HEK293 (cell line): ENCODE measurements at regions not wholly inside any gene's neighbourhood (a gene's known extent, or its start where the extent isn't known, plus 50 kb on each side); places are given as distances from the start of the nearest gene placed in this dataset.

ENCODE experiments used
- CTCF ChIA-PET: fragments of 350-600 bp; formaldehyde crosslinking; extraction: SDS; loops from one replicate; lab custom pipeline; 2021; ENCODE audit warnings: antibody characterized with exemption; lab: Yijun Ruan, JAX
- POLR2A ChIA-PET: fragments of 300-600 bp; formaldehyde crosslinking; extraction: SDS; loops from one replicate; lab custom pipeline; 2020; ENCODE audit warnings: antibody characterized with exemption, inconsistent platforms; lab: Yijun Ruan, JAX
- H3K27ac ChIP-seq: fragments of 200-500 bp; sonication (Bioruptor generic); 2 replicates; pipeline ENCODE4 v1.5.1; 2014; ENCODE audit warnings: low read depth, low read length, control low read depth, inconsistent platforms; ENCODE audit errors: extremely low read depth
- H3K36me3 ChIP-seq, 2 experiments: fragments of 200-500 bp in 1 of 2; sonication (Bioruptor generic) in 1 of 2; 1 replicate in 1 of 2; 2 replicates in 1 of 2; pipeline ENCODE4 v1.5.1; 2014 to 2017; ENCODE audit warnings: inconsistent platforms in 2 of 2, low read length in 2 of 2; ENCODE audit not compliant: control insufficient read depth in 2 of 2, insufficient read depth in 1 of 2
- H3K4me1 ChIP-seq: fragments of 200-500 bp; sonication (Bioruptor generic); 2 replicates; pipeline ENCODE4 v1.5.1; 2014; ENCODE audit warnings: mild to moderate bottlenecking, low read length, inconsistent platforms; ENCODE audit not compliant: control insufficient read depth, insufficient read depth
- H3K4me3 ChIP-seq: 2 replicates; pipeline ENCODE4 v1.5.1; 2011; ENCODE audit warnings: low read depth, mild to moderate bottlenecking, control low read depth, low read length, moderate library complexity
- H3K9me3 ChIP-seq: fragments of 200-500 bp; sonication (Bioruptor generic); 2 replicates; pipeline ENCODE4 v1.5.1; 2014; ENCODE audit warnings: low read depth, low read length, inconsistent platforms; ENCODE audit not compliant: control insufficient read depth, insufficient read depth
- BCL11A ChIP-seq: fragments of 450-650 bp; formaldehyde crosslinking; IDR thresholded peaks from 2 replicates; pipeline ENCODE4 v1.5.1; 2016; ENCODE audit warnings: low read depth, missing biosample characterization, missing genetic modification characterization
- CTCF ChIP-seq: fragments of 450-650 bp; formaldehyde crosslinking; IDR thresholded peaks from 2 replicates; pipeline ENCODE4 v1.5.1; 2016; ENCODE audit warnings: missing biosample characterization, missing genetic modification characterization
- HIC1 ChIP-seq: fragments of 450-650 bp; formaldehyde crosslinking; IDR thresholded peaks from 2 replicates; pipeline ENCODE4 v1.5.1; 2016; ENCODE audit warnings: missing biosample characterization, missing genetic modification characterization
- KLF7 ChIP-seq: fragments of 450-650 bp; formaldehyde crosslinking; IDR thresholded peaks from 2 replicates; pipeline ENCODE4 v1.5.1; 2016; ENCODE audit warnings: missing biosample characterization, missing genetic modification characterization, borderline replicate concordance
- PRDM6 ChIP-seq: fragments of 450-650 bp; formaldehyde crosslinking; IDR thresholded peaks from 2 replicates; pipeline ENCODE4 v1.5.1; 2017; ENCODE audit warnings: missing biosample characterization, missing genetic modification characterization
- ZBTB17 ChIP-seq: fragments of 450-650 bp; formaldehyde crosslinking; IDR thresholded peaks from 2 replicates; pipeline ENCODE4 v1.5.1; 2016; ENCODE audit warnings: missing biosample characterization, missing genetic modification characterization
- ZBTB21 ChIP-seq: fragments of 450-650 bp; formaldehyde crosslinking; IDR thresholded peaks from 2 replicates; pipeline ENCODE4 v1.5.1; 2017; ENCODE audit warnings: missing biosample characterization, missing genetic modification characterization
- ZBTB48 ChIP-seq: fragments of 450-650 bp; formaldehyde crosslinking; IDR thresholded peaks from 2 replicates; pipeline ENCODE4 v1.5.1; 2016; ENCODE audit warnings: missing biosample characterization, missing genetic modification characterization
- ZNF132 ChIP-seq: fragments of 450-650 bp; formaldehyde crosslinking; IDR thresholded peaks from 2 replicates; pipeline ENCODE4 v1.5.1; 2017; ENCODE audit warnings: missing biosample characterization, missing genetic modification characterization, borderline replicate concordance
- ZNF239 ChIP-seq: fragments of 450-650 bp; formaldehyde crosslinking; IDR thresholded peaks from 2 replicates; pipeline ENCODE4 v1.5.1; 2016; ENCODE audit warnings: missing biosample characterization, missing genetic modification characterization
- ZNF341 ChIP-seq: fragments of 450-650 bp; formaldehyde crosslinking; IDR thresholded peaks from 2 replicates; pipeline ENCODE4; 2016; ENCODE audit warnings: low read depth, missing biosample characterization, missing genetic modification characterization
- ZNF416 ChIP-seq: fragments of 450-650 bp; formaldehyde crosslinking; IDR thresholded peaks from 2 replicates; pipeline ENCODE4 v1.5.1; 2016; ENCODE audit warnings: missing biosample characterization, missing genetic modification characterization
- ZNF623 ChIP-seq: fragments of 450-650 bp; formaldehyde crosslinking; IDR thresholded peaks from 2 replicates; pipeline ENCODE4 v1.5.1; 2016; ENCODE audit warnings: missing biosample characterization, missing genetic modification characterization
- ZNF654 ChIP-seq: fragments of 450-650 bp; formaldehyde crosslinking; IDR thresholded peaks from 2 replicates; pipeline ENCODE4 v1.5.1; 2016; ENCODE audit warnings: low read depth, missing biosample characterization, missing genetic modification characterization
- ZSCAN16 ChIP-seq: fragments of 450-650 bp; formaldehyde crosslinking; IDR thresholded peaks from 2 replicates; pipeline ENCODE4 v1.5.1; 2016; ENCODE audit warnings: missing biosample characterization, missing genetic modification characterization

GRCh38 chr4:181140037-181140603, 1103.1 kb upstream of the TENM3 start (continued):
- TF ChIP-seq ZNF623 (tag by site-specific recombination) (no peak), HIC1 (no peak), ZBTB48 (tag by site-specific recombination) (no peak), PRDM6 (tag by site-specific recombination) (peak; percentile 84), ZNF341 (tag by site-specific recombination) (peak; percentile 53), ZNF239 (tag by site-specific recombination) (no peak), BCL11A (0 out of 2 replicates have a peak, but pooled peaks have one; percentile 10), ZNF416 (tag by site-specific recombination) (no peak), ZBTB17 (peak; percentile 48)

GRCh38 chr4:181143250-181143854, 1099.8 kb upstream of the TENM3 start:
- Histone ChIP-seq H3K9me3 (no peaks in the 10 kb centered on the region), H3K36me3 (no peaks in the 10 kb centered on the region), H3K4me3 (no peak overlapping the region), H3K27ac (no peak overlapping the region), H3K4me1 (no peaks in the 10 kb centered on the region)
- TF ChIP-seq ZNF239 (tag by site-specific recombination) (no peak), CTCF (peak; percentile 42), ZNF132 (tag by site-specific recombination) (no peak), ZNF654 (tag by site-specific recombination) (peak; percentile 84)
- POLR2A ChIA-PET, result no interaction called here
- CTCF ChIA-PET, result interaction anchor here (0.6 to 4.5 kb wide), 13 partner anchors 9 to 601 kb away, joined by 3 to 41 read pairs (median 4); no protein-coding TSS in a partner anchor

- Histone ChIP-seq H3K36me3 (no peaks in the 10 kb centered on the region), H3K4me1 (no peaks in the 10 kb centered on the region), H3K9me3 (no peaks in the 10 kb centered on the region), H3K4me3 (no peak overlapping the region), H3K27ac (no peak overlapping the region)
- ChIA-PET CTCF (no interaction called here), POLR2A (no interaction called here)
- TF ChIP-seq KLF7, result no peak
- no peak for TF ChIP-seq ZBTB21 (tag by site-specific recombination)
- no peak for TF ChIP-seq ZSCAN16 (tag by site-specific recombination)
These were observed 1097.2 kb upstream of the TENM3 start for GRCh38 chr4:181146051-181146450.
